ENCODE measurements at regions not wholly inside any gene's neighbourhood (a gene's known extent, or its start where the extent isn't known, plus 50 kb on each side); places are given as distances from the start of the nearest gene placed in this dataset.
"Not testable (repeated sequence)": the region's sequence is repeated elsewhere in the genome, so short reads cannot be mapped to it uniquely, and the experiment has no call there.

GRCh38 chr1:199837321-199837720 is 190.2 kb upstream of the NR5A2 start:
- TF ChIP-seq POLR2A (IDR thresholded peaks at IDR 0.05) (no peak), CTCF (IDR thresholded peaks at IDR 0.05) (no peak)
- H3K9me3 ChIP-seq = no peaks in the 10 kb centered on the region
- no peaks in the 10 kb centered on the region for H3K27me3 ChIP-seq
- intact Hi-C loops (cut with DNase I; ENCODE audit: low total_unique reads) = no loop called here
- H3K27ac ChIP-seq = no peak overlapping the region
- DNase-seq = no peak
- H3K4me1 ChIP-seq = no peaks in the 10 kb centered on the region
- no peak overlapping the region for H3K4me3 ChIP-seq
- no peaks in the 10 kb centered on the region for H3K36me3 ChIP-seq

- H3K27ac ChIP-seq; H3K4me1 ChIP-seq; H3K36me3 ChIP-seq; H3K4me3 ChIP-seq; H3K27me3 ChIP-seq; DNase-seq; intact Hi-C loops (cut with DNase I; ENCODE audit: low total_unique reads); H3K9me3 ChIP-seq: not testable (repeated sequence)
Measured at GRCh38 chr1:199839608-199840007, 187.9 kb upstream of the NR5A2 start.

- H3K36me3 ChIP-seq; H3K9me3 ChIP-seq; DNase-seq; intact Hi-C loops (cut with DNase I; ENCODE audit: low total_unique reads); H3K27me3 ChIP-seq; H3K4me3 ChIP-seq; H3K4me1 ChIP-seq; H3K27ac ChIP-seq: not testable (repeated sequence)
Measured at GRCh38 chr1:199843096-199843495, 184.4 kb upstream of the NR5A2 start.

- H3K27me3 ChIP-seq = no peaks in the 10 kb centered on the region
- no peaks in the 10 kb centered on the region for H3K36me3 ChIP-seq
- DNase-seq = no peak
- H3K4me3 ChIP-seq = no peak overlapping the region
- no peak overlapping the region for H3K27ac ChIP-seq
- no peaks in the 10 kb centered on the region for H3K9me3 ChIP-seq
- intact Hi-C loops (cut with DNase I; ENCODE audit: low total_unique reads) = no loop called here
- H3K4me1 ChIP-seq = no peaks in the 10 kb centered on the region
- TF ChIP-seq CTCF (IDR thresholded peaks at IDR 0.05) = no peak
- no peak for TF ChIP-seq POLR2A (IDR thresholded peaks at IDR 0.05)
Measured at GRCh38 chr1:199843861-199844260, 183.6 kb upstream of the NR5A2 start.

- Histone ChIP-seq H3K27me3 (no peaks in the 10 kb centered on the region), H3K4me3 (no peak overlapping the region), H3K36me3 (no peaks in the 10 kb centered on the region), H3K9me3 (no peaks in the 10 kb centered on the region), H3K4me1 (no peaks in the 10 kb centered on the region), H3K27ac (no peak overlapping the region)
- no peak for DNase-seq
- intact Hi-C loops (cut with DNase I; ENCODE audit: low total_unique reads) = no loop called here
- TF ChIP-seq CTCF (IDR thresholded peaks at IDR 0.05) = no peak
- no peak for TF ChIP-seq POLR2A (IDR thresholded peaks at IDR 0.05)
Measured at GRCh38 chr1:199847021-199847420, 180.5 kb upstream of the NR5A2 start.

- intact Hi-C loops (cut with DNase I; ENCODE audit: low total_unique reads) = no loop called here
- Histone ChIP-seq H3K36me3 (no peaks in the 10 kb centered on the region), H3K27me3 (no peaks in the 10 kb centered on the region), H3K9me3 (no peaks in the 10 kb centered on the region), H3K4me1 (no peaks in the 10 kb centered on the region), H3K4me3 (no peak overlapping the region), H3K27ac (no peak overlapping the region)
- DNase-seq = no peak
- TF ChIP-seq POLR2A (IDR thresholded peaks at IDR 0.05) (no peak), CTCF (IDR thresholded peaks at IDR 0.05) (no peak)
Measured at GRCh38 chr1:199851439-199852140, 175.9 kb upstream of the NR5A2 start.
